Colon (tissue), 2 donors: ENCODE measurements at regions not wholly inside any gene's neighbourhood (a gene's known extent, or its start where the extent isn't known, plus 50 kb on each side); places are given as distances from the start of the nearest gene placed in this dataset.
A peak's percentile ranks its signal among the peaks of the same experiment; 100 is the strongest.
"Not testable (repeated sequence)": the region's sequence is repeated elsewhere in the genome, so short reads cannot be mapped to it uniquely, and the experiment has no call there.

Source experiments
- FAIRE-seq: peaks from 2 replicates; lab custom pipeline; 2012; peaks lifted over from hg19 to GRCh38; lab: Jason Lieb, UNC
- donor health status: control.
- donor health status: control.

DNA sequence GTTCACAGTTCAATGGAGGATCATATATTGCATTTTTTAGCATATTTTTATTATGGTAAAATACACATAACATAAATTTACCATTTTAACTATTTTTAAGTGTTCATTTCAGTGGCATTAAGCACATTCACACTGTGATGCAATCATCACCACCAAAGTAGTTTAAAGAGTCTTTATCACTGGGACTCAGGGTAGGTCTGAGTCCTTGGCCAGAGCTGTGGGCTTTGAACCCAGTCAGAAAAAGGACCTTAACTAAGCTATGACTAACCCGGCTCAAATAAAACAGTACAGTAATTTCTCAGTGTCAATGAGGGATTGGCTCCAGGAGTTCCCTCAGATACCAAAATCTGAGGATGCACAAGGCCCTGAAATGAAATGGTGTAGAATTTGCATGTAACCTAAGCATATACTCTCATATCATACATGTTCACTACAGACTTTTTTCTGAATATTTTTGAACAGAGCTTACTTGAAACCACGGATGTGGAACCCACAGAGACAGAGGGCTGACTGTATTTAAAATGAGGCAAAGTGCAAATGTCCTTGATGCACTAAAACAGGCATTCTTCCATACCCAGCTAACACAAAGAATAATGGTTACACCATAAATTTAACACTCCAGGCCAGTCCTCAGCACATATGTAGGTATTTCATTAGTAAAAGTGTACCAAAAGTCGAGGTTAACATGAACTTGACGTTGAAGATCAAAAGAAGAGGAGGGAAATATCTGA is 246.2 kb downstream of the LNPK start:
- no peak for FAIRE-seq

DNA sequence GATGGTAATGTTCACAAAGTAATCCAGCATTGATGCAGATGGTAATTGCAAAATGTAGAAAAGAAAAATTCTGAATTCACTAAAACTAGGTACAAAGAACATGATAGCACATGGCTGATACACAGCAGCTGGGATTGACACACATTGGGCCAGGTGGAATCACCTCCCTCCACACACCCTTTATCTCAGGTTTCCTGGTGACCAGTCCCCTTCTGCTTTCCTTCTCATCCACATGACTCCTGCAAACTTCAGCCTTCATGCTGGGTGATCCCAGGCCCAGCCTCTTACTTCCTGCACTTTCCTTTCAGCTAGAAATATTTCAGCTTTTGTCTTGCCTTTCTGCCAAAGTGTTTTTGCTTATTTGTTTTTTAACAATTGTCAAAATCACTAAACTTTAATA is 246.9 kb downstream of the LNPK start:
- no peak for FAIRE-seq

DNA sequence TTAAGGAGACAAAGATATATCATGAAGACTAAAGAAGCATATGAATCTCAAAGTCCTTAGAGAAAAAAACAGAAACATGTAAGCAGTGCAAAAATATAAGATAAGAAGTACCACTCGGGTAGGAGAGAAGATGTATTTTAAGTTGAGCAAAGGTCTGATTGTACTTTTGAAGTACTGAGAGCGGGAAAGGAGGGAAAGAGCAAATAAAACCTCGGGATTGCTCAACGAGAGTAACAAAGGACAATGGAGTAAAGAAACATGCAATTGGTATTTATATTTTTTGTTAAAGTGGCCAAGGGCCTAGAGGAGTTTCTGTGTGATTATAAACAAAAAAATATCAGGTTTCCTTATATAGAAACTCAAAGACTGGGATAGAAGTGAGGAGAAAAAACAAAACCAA is 251.9 kb downstream of the LNPK start:
- no peak for FAIRE-seq

DNA sequence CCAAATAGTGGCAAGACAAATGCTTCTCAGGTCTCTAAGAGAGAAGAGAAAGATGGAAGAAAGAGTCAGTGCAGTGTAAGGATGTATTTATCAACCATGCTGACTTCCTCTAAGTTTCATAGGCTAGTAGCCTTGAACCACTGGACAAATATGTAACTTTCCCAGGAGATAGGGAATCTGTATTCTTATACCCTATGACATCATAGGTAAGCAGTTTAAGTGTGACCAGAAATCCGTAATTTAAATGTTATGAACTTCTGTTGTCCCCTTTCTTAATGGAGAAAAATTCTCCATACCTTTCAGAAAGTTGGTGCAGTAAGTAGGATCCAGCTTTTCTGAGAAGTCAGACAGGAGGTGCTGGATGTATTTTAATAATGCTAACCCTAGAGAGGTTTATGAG is 256.2 kb downstream of the LNPK start:
- FAIRE-seq, result no peak

DNA sequence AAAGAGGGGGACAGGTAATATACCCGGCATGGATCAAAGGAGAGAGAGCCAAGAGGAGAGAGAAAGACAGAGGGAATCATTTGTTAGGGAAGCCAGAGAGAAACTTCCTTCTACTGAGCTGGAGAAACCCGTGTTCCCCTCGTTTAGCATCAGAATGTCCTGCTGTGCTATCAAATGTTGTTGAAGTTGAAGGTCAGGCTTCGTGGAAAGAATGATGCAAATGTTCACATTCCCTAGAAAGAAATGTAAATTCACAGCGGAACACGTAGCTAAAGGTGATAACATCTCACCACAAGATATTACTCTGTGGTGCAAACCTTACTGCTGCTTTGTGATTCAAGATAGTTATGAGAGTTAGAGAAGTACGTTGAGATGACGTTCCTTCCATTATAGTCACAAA is 258.1 kb downstream of the LNPK start:
- FAIRE-seq, result no peak

DNA sequence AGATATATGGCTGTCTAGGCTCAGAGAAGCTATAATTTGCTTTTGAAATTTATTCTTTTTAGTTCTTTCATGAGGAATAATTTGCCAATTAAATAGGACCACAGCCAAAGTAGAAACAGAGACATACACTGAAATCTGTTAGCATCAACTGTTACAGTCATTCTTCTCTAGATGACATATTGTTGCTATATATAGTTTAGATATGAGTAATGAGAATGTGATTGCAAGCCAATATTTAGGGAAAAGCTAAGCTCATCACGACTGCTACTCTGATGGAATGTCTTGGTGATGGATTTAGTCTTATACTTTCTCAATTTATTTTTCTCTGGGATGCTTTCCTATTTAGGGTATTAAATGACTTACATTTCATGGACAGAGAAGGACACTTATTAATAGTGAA is 259.1 kb downstream of the LNPK start:
- FAIRE-seq, result no peak

DNA sequence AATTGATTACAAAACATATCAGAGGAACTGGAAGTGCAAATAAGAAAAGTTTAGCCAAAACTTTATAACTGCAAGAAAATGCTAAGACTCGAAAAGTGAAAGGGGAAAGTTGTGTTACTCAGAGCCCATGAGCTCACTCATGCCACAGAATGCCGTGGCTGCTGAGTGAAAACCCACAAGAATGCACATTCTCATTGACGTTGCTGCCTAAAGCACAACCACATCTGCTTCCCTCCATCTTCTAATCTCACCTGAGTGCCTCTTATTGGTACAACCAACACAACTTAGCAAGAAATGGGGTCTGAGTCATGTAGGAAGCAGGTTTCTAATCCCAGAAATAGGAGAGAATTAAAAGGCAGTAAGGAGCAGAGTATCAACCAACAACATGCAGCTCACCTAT is 259.7 kb downstream of the LNPK start:
- no peak for FAIRE-seq

DNA sequence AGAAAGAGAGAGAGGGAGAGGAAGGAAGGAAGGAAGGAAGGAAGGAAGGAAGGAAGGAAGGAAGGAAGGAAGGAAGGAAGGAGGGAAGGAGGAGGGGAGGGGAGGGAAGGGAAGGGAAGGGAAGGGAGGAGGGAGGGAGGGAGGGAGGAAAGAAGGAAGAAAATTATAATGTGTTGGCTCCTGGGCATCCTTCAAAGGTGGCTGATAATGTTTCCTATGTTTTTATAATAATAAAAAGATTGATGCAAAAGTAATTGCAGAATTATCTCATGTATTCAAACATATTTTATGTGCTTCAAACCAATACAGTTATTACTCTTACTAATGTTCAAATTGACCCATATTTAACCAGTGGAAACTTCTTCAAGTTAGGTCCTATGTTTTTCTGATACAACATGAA is 260.9 kb downstream of the LNPK start:
- FAIRE-seq, result no peak

DNA sequence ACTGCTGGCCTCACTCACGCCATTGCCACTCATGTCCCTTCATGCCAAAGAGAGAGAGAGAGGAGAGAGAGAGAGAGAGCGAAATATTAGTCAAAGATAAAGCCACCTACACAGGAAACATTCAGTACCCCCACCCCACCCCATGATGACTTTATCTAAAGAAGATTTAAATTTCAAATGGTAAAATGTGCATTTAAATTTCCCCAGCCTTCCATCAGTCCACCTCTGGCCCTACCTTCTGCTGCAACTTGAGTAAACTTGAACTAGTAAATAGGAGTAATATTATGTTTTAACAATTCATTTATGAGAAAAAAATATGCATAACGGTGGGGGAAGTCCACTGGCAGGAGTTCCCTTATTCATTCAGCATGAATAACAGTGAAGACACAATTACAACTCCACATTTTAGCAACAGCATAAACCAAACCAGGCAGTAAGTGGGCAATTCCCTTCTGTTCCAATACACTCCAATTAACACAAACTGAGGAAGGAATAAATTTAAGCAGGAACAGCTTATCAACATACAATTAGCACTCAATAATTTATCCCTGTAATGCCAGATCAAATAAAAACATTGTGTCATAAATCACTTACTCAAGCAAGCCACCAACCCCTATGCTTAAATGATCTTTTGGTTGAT is 264.2 kb downstream of the LNPK start:
- FAIRE-seq, result no peak

DNA sequence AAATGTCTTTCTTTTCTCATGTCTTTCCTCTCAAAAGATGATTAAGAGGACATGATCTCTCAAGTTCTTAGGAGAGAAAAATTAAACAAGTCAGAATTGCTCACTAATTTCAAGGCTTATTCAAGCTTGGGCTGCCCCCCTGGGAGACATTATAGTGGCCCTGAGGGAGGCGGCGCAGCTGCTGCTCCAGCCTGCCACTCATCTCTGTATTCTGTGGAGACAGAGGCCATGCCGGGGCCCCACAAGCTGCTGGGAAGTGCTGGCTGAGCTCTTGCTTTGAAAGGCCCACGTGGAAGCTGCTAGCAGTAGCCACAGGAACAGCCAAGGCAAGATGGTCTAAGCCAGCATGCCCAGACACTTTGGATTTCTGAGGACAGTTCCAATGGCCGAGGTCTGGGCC is 267.4 kb downstream of the LNPK start:
- FAIRE-seq, result no peak

DNA sequence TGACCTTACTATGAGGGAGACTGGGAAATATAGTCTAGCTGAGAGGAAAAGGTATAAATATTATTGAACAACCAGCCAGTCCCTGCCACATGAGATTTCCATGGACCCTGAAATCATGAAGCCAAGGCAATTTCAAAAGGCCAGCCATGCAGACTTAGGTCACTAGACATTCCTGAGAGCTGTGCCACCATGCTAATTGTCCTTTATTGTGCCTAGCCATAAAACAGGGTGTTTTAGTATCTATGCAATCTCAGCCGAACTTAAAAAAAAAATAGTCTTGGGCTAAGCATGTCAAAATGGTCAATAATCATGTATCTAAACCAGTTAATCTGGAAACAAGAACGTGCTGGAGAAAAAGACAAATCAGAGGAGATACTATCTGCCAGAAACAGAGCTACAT is 269.5 kb downstream of the LNPK start:
- no peak for FAIRE-seq

DNA sequence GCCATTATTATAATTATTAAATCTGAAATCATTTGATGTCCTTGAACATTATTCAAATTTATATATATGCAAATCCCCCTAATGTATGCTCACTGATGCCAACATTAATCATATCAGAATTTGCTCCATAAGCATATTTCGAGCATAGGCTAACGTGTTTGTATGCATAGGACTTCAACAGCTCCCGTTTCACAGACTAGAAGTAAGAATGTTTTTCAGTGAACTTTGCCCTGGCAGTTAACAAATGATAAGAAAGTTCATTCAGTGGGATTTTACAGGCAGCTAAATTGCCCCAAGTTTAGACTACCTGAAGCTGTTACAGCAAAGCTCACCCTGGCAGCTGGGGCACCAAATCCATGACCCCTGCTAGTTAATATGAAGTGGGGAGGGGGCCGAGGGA is 272.0 kb downstream of the LNPK start:
- FAIRE-seq, result no peak

DNA sequence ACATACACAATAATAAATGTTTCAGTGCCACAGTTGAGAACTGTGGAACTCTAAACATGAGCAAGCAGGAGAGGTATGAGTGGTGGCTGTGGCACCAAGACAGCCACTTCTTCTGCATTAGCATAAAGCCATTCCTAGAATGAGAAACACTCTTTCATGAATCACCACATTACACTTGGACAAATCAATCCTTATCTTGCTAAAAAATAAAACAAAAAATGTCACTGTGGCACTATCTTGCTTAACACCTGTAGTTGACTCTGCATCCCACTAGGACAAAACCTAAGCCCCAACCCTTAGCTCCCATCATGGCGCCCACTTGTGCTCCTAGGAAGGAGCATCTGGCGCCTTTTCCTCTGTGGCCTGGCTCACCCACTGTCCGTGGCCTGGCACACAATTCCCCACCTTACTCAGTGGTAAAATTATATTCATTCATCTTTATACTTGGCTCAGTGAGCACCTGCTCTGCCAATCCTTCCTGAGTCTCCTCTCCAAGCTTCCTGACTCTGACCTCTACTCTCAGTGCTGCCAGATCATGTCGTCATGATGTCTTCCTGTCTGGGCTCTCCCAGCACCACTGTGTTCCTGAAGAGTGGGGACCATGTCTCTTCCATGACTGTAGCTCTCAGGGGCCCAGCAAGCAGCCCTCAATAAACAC is 272.9 kb downstream of the LNPK start:
- no peak for FAIRE-seq

DNA sequence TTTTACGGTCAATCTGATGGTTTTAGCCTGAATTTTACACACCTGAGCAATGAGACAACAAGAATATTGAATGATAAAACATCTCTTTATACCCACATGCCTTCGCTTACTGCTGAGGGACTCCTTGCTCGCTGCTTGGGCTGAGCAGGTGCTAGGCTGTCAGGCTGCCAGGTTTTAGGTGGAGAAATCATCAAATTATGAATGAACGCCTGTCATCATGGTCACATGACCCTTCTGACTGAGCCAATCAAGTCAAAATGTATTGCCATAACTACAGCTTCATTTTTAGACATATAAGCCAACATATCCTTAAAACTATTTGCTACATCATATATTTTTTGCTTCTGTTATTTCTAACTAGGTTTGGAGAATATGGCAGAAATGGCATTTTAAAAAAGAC is 274.0 kb downstream of the LNPK start:
- no peak for FAIRE-seq

DNA sequence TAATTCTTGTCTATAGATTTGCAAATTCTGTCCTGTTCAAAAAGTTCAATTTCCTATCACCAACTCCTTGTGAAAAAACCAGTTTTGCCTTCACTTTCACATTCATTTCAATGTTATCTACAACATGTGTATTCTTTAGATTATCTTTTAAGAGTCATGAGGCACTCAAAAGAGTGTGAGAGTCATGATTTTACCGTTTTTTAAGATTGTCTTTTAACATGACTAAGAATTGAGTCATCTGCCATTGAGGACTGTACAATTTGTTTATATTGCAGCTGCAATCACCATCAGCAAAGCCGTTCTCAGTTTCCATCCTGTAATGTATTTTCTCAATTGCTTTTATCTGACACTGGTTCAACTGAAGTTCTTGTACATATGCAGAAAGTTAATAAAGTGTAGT is 275.8 kb downstream of the LNPK start:
- no peak for FAIRE-seq

DNA sequence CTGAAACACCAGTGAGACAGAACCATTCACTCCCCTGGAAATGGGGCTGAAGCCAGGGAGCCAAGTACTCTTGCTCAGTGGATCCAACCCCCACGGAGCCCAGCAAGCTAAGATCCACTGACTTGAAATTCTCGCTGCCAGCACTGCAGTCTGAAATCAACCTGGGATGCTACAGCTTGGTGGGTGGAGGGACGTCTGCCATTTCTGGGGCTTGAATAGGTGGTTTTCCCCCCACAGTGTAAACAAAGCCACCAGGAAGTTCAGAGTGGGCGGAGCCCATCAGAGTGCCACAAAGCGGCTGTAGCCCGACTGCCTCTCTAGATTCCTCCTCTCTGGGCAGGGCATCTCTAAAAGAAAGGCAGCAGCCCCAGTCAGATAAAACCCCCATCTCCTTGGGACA is 292.8 kb downstream of the LNPK start:
- FAIRE-seq, result no peak

DNA sequence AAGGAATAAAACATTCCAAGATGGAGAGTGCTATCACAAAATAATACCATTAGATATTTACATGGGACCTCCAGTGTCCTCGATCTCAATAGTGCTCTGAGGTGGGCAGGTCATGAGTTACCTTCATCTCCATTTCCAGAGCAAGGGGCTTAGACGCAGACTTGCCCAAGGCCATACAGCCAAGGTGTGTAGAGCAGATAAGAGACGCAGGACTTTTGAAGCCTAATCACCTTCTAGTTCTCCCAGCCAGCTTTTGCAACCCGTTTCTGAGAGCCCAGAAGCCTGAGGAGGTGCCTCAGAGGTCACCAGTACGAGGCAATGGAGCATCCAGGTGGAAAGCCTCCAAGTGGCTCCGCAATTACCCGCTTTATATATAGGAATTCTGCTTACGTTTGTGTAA is 294.7 kb downstream of the LNPK start:
- no peak for FAIRE-seq

DNA sequence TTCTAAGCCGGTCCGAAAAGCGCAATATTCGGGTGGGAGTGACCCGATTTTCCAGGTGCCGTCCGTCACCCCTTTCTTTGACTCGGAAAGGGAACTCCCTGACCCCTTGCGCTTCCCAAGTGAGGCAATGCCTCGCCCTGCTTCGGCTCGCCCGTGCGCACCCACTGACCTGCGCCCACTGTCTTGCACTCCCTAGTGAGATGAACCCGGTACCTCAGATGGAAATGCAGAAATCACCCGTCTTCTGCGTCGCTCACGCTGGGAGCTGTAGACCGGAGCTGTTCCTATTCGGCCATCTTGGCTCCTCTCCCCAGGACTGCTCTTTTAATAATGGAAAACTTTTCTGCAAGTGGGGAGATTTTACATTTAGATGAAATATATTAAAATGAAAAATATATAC is 297.5 kb downstream of the LNPK start:
- FAIRE-seq, result not testable (repeated sequence)

DNA sequence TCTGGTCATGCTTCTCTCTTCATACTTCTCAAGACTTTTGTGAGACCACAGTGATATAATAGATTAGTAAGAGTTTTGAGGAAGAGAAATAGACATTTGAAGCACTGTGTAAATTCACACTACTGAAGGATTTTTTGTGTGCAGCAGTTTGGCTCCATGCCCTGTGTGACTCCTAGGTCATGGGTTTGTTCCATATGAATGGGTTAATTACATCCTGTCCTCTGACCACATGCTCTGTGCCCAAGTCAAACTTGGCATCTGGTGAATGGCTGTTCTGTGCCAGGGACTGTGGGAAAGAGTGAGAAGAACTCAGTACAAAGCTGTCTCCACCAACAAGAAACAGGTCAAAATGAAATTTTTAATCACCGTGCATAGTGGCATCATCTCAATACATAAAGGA is 304.0 kb downstream of the LNPK start:
- no peak for FAIRE-seq

DNA sequence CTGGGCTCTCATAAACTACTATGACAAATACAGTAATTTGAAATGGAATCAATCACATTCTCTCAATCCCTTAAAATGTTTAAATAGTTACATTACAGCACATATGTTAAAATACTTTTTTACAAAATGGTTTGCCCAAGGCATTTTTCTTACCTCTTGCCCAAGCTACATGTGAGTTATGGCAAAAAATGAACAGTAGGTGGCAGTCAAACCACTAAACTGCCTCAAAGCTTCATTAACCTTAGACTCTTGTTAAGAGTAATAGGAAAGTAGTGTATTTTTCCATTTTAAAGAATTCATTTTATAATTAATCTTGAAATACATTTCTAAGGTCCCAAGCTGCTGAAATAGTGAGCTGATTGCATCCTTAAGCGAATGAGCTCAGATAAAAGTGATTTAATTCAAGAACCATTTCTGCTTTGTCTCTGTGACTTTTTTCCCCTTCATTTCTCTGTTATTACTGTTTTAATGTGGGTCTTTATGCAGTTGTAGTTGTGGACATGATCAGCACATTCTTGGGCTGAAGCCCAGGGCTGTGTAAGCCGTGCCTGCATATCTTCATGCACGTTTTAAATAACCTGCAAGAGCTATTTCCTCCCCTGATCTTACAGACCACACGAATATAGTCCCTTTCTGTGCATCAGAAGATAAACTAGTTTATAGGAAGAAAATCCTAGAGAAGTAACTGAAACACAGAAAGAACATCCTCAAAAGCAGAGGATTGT is 311.8 kb downstream of the LNPK start:
- peak; percentile 90 for FAIRE-seq

DNA sequence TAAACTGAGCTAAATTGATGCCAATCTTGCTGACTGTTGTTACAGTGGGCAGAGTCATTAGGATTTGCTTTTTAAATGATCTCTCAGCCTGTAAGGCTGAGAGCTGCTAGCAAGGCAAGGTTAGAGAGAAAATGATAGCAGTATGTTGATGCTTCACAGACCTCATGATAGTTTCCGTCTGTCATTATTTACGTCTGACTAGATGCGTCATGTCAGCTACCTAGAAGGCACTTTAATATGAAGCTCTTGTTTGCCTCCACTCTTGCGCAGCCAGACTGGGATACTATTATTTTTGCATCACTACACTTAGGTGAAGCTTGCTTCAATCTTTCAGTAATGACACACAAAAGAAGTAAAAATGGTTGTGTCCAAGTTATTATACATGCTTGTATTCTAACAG is 313.8 kb downstream of the LNPK start:
- FAIRE-seq, result no peak

DNA sequence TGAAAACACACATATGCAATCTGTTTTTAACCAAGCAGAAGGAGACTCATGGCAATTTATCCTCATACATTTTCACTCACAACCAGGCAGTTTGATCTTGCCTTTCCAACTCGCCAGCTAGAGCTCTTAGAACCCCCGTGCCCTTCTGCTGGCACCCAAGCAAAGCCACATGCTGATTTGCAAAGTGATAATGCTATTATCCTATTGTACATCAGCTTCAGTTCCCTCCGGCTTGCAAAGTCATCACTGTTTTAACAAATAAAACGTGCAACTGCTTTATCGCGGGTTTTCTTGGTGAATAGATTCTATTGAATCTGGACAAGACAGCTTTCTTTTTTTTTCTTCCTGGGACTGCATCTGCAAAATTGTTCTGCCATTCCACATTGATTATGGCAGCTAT is 314.6 kb downstream of the LNPK start:
- no peak for FAIRE-seq

DNA sequence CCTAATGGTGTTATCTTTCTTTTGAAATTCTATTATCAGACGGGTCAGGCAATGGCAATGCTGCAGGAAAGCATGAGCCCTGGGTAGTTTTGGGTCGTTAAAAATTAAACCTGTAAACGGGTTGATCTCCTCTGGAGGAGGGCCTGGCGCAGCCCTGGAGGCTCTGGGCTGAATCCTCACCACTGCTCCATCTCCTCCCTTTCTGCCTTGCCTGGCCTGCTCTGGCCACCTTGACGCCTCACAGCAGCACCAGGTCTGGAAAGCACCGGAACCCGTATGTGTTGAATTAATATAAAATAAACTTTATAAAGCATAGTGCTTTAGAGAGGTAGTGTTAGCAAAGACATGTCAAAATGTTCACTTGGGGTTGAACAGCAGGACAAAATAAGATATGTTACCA is 316.1 kb downstream of the LNPK start:
- FAIRE-seq, result no peak
